Urinary bladder (tissue), 3 donors: ENCODE measurements at regions not wholly inside any gene's neighbourhood (a gene's known extent, or its start where the extent isn't known, plus 50 kb on each side); places are given as distances from the start of the nearest gene placed in this dataset.
A peak's percentile ranks its signal among the peaks of the same experiment; 100 is the strongest.

Experiments used
- DNase-seq: peaks from one replicate; pipeline ENCODE4 v3.0.0-alpha.2; 2015; ENCODE audit errors: extremely low spot score
- H3K27ac ChIP-seq: one replicate; pipeline ENCODE4 v1.5.1; 2013; ENCODE audit warnings: low read depth, mild to moderate bottlenecking, moderate library complexity
- H3K36me3 ChIP-seq: one replicate; pipeline ENCODE4 v1.6.1; 2013; ENCODE audit warnings: mild to moderate bottlenecking, moderate library complexity; ENCODE audit not compliant: insufficient read depth
- H3K4me1 ChIP-seq: one replicate; pipeline ENCODE4 v1.6.1; 2013; ENCODE audit warnings: mild to moderate bottlenecking, moderate library complexity; ENCODE audit not compliant: insufficient read depth
- H3K4me3 ChIP-seq: one replicate; pipeline ENCODE4 v1.5.1; 2013; ENCODE audit warnings: low read depth, low read length
- WGBS: extraction: QIAGEN DNeasy Blood & Tissue Kit; methylation state at CpG from one replicate; pipeline ENCODE4 v1.1.7; 2013; 5-methylcytosine and 5-hydroxymethylcytosine counted together
- donor health status: healthy with polysubstance abuse.
- donor health status: healthy.

GRCh38 chr2:66679442-66679841, 244.5 kb downstream of the MEIS1 start:
- 74% methylated on average over 2 of the region's 2 CpGs for WGBS
- H3K27ac ChIP-seq: no peak overlapping the region
- DNase-seq: no peak
- H3K36me3 ChIP-seq: no peaks in the 10 kb centered on the region
- no peaks in the 10 kb centered on the region for H3K4me1 ChIP-seq
- no peak overlapping the region for H3K4me3 ChIP-seq

- no peaks in the 10 kb centered on the region for H3K36me3 ChIP-seq
- H3K27ac ChIP-seq: no peak overlapping the region
- no peak overlapping the region for H3K4me3 ChIP-seq
- 62% methylated on average over 5 of the region's 5 CpGs for WGBS
- no peaks in the 10 kb centered on the region for H3K4me1 ChIP-seq
- no peak for DNase-seq
These were observed 247.6 kb downstream of the MEIS1 start for GRCh38 chr2:66682476-66682875.

- H3K4me3 ChIP-seq: no peak overlapping the region
- 74% methylated on average over 3 of the region's 3 CpGs for WGBS
- no peaks in the 10 kb centered on the region for H3K4me1 ChIP-seq
- H3K27ac ChIP-seq: no peak overlapping the region
- no peak for DNase-seq
- no peaks in the 10 kb centered on the region for H3K36me3 ChIP-seq
These were observed 248.1 kb downstream of the MEIS1 start for GRCh38 chr2:66683064-66683463.

- WGBS: 58% methylated on average over 3 of the region's 3 CpGs
- DNase-seq: no peak
- H3K36me3 ChIP-seq: no peaks in the 10 kb centered on the region
- no peak overlapping the region for H3K4me3 ChIP-seq
- peak overlapping the region; percentile 59 for H3K27ac ChIP-seq
- H3K4me1 ChIP-seq: no peaks in the 10 kb centered on the region
These were observed 248.7 kb downstream of the MEIS1 start for GRCh38 chr2:66683599-66683998.

GRCh38 chr2:66684289-66684688, 249.4 kb downstream of the MEIS1 start:
- Histone ChIP-seq H3K27ac (no peak overlapping the region), H3K4me3 (no peak overlapping the region), H3K36me3 (no peaks in the 10 kb centered on the region), H3K4me1 (no peaks in the 10 kb centered on the region)
- DNase-seq: no peak
- 93% methylated on average over 2 of the region's 2 CpGs for WGBS

- H3K27ac ChIP-seq: peak overlapping the region; percentile 38
- no peak overlapping the region for H3K4me3 ChIP-seq
- no peaks in the 10 kb centered on the region for H3K4me1 ChIP-seq
- WGBS: 57% methylated on average over 2 of the region's 2 CpGs
- DNase-seq: no peak
- H3K36me3 ChIP-seq: no peaks in the 10 kb centered on the region
These were observed 251.8 kb downstream of the MEIS1 start for GRCh38 chr2:66686755-66687154.

- H3K36me3 ChIP-seq: no peaks in the 10 kb centered on the region
- 42% methylated on average over 8 of the region's 8 CpGs for WGBS
- H3K27ac ChIP-seq: peak overlapping the region; percentile 52
- H3K4me1 ChIP-seq: no peaks in the 10 kb centered on the region
- DNase-seq: no peak
- no peak overlapping the region for H3K4me3 ChIP-seq
These were observed 254.0 kb downstream of the MEIS1 start for GRCh38 chr2:66688951-66689350.

GRCh38 chr2:66689456-66690051, 254.6 kb downstream of the MEIS1 start:
- H3K36me3 ChIP-seq: no peaks in the 10 kb centered on the region
- 45% methylated on average over 5 of the region's 5 CpGs for WGBS
- peak overlapping the region; percentile 56 for H3K27ac ChIP-seq
- DNase-seq: no peak
- no peak overlapping the region for H3K4me3 ChIP-seq
- H3K4me1 ChIP-seq: no peaks in the 10 kb centered on the region

GRCh38 chr2:66691031-66691965, 256.4 kb downstream of the MEIS1 start:
- no peaks in the 10 kb centered on the region for H3K36me3 ChIP-seq
- peak overlapping the region; percentile 33 for H3K4me3 ChIP-seq
- DNase-seq: no peak
- WGBS: 28% methylated on average over 10 of the region's 10 CpGs
- H3K4me1 ChIP-seq: no peaks in the 10 kb centered on the region
- peak overlapping the region; percentile 32 for H3K27ac ChIP-seq

GRCh38 chr2:66692521-66693054, 257.7 kb downstream of the MEIS1 start:
- Histone ChIP-seq H3K27ac (no peak overlapping the region), H3K4me3 (no peak overlapping the region), H3K36me3 (no peaks in the 10 kb centered on the region), H3K4me1 (no peaks in the 10 kb centered on the region)
- DNase-seq: no peak
- 44% methylated on average over 7 of the region's 7 CpGs for WGBS

GRCh38 chr2:66693076-66693965, 258.4 kb downstream of the MEIS1 start:
- no peaks in the 10 kb centered on the region for H3K4me1 ChIP-seq
- WGBS: 36% methylated on average over 4 of the region's 4 CpGs
- no peak for DNase-seq
- H3K4me3 ChIP-seq: no peak overlapping the region
- no peaks in the 10 kb centered on the region for H3K36me3 ChIP-seq
- peak overlapping the region; percentile 23 for H3K27ac ChIP-seq

GRCh38 chr2:66694087-66694860, 259.3 kb downstream of the MEIS1 start:
- no peaks in the 10 kb centered on the region for H3K4me1 ChIP-seq
- WGBS: 57% methylated on average over 4 of the region's 4 CpGs
- H3K36me3 ChIP-seq: no peaks in the 10 kb centered on the region
- H3K27ac ChIP-seq: peak overlapping the region; percentile 23
- DNase-seq: no peak
- no peak overlapping the region for H3K4me3 ChIP-seq
